Ishikawa (cell line): ENCODE measurements at regions not wholly inside any gene's neighbourhood (a gene's known extent, or its start where the extent isn't known, plus 50 kb on each side); places are given as distances from the start of the nearest gene placed in this dataset.

ENCODE experiments used
- CEBPB ChIP-seq: IDR thresholded peaks from 2 replicates; pipeline ENCODE4 v1.6.1; 2012
- CREB1 ChIP-seq: IDR thresholded peaks from 2 replicates; pipeline ENCODE4 v1.6.1; 2012; ENCODE audit warnings: low read depth
- EGR1 ChIP-seq: IDR thresholded peaks from 2 replicates; pipeline ENCODE4 v1.6.1; 2012
- EP300 ChIP-seq: IDR thresholded peaks from 2 replicates; pipeline ENCODE4 v1.6.1; 2012; ENCODE audit warnings: borderline replicate concordance
- FOXM1 ChIP-seq: IDR thresholded peaks from 2 replicates; pipeline ENCODE4 v1.6.1; 2012; ENCODE audit warnings: low read depth, borderline replicate concordance
- MAX ChIP-seq: IDR thresholded peaks from 2 replicates; pipeline ENCODE4 v1.6.1; 2012
- NFIC ChIP-seq: IDR thresholded peaks from 2 replicates; pipeline ENCODE4 v1.6.1; 2012
- RAD21 ChIP-seq: IDR thresholded peaks from 2 replicates; pipeline ENCODE4 v1.6.1; 2012; ENCODE audit warnings: low read depth
- REST ChIP-seq: IDR thresholded peaks from 2 replicates; pipeline ENCODE4 v1.6.1; 2012; ENCODE audit warnings: low read depth, mild to moderate bottlenecking
- TAF1 ChIP-seq: IDR thresholded peaks from 2 replicates; pipeline ENCODE4 v1.6.1; 2012; ENCODE audit warnings: low read depth, mild to moderate bottlenecking
- TCF12 ChIP-seq: IDR thresholded peaks from 2 replicates; pipeline ENCODE4 v1.6.1; 2012; ENCODE audit warnings: low read depth
- TEAD4 ChIP-seq: IDR thresholded peaks from 2 replicates; pipeline ENCODE4 v1.6.1; 2012
- USF1 ChIP-seq: IDR thresholded peaks from 2 replicates; pipeline ENCODE4 v1.6.1; 2012
- YY1 ChIP-seq: IDR thresholded peaks from 2 replicates; pipeline ENCODE4 v1.6.1; 2012; ENCODE audit warnings: low read depth
- ZBTB7A ChIP-seq: IDR thresholded peaks from 2 replicates; pipeline ENCODE4 v1.6.1; 2012; ENCODE audit warnings: low read depth

GRCh38 chr16:49201118-49201517 lies 80.5 kb downstream of the CBLN1 start:
- TF ChIP-seq REST (no peak), CEBPB (no peak), NFIC (no peak), EGR1 (no peak), ZBTB7A (no peak), FOXM1 (no peak), TAF1 (no peak), USF1 (no peak), RAD21 (no peak), TCF12 (no peak), CREB1 (no peak), MAX (no peak), YY1 (no peak), EP300 (no peak), TEAD4 (no peak)

GRCh38 chr16:49200223-49200820 lies 81.3 kb downstream of the CBLN1 start:
- TF ChIP-seq EP300: no peak
- no peak for TF ChIP-seq NFIC
- no peak for TF ChIP-seq CEBPB
- TF ChIP-seq YY1: no peak
- no peak for TF ChIP-seq EGR1
- no peak for TF ChIP-seq TCF12
- no peak for TF ChIP-seq TAF1
- no peak for TF ChIP-seq RAD21
- TF ChIP-seq USF1: no peak
- TF ChIP-seq MAX: no peak

- TF ChIP-seq USF1 (no peak), ZBTB7A (no peak), REST (no peak), FOXM1 (no peak), EP300 (no peak), YY1 (no peak), NFIC (no peak), TEAD4 (no peak), CEBPB (no peak), MAX (no peak), TAF1 (no peak), TCF12 (no peak), EGR1 (no peak), CREB1 (no peak), RAD21 (no peak)
These were observed 86.4 kb downstream of the CBLN1 start for GRCh38 chr16:49195237-49195548.

- no peak for TF ChIP-seq TEAD4
- no peak for TF ChIP-seq RAD21
- no peak for TF ChIP-seq ZBTB7A
These were observed 87.0 kb downstream of the CBLN1 start for GRCh38 chr16:49194537-49195236.

- TF ChIP-seq TEAD4 (no peak), EGR1 (no peak), CREB1 (no peak), TAF1 (no peak), REST (no peak), EP300 (no peak), TCF12 (no peak), YY1 (no peak), NFIC (no peak), RAD21 (no peak), ZBTB7A (no peak), CEBPB (no peak), USF1 (no peak), FOXM1 (no peak), MAX (no peak)
These were observed 88.0 kb downstream of the CBLN1 start for GRCh38 chr16:49193596-49193995.
